ENCODE measurements at regions not wholly inside any gene's neighbourhood (a gene's known extent, or its start where the extent isn't known, plus 50 kb on each side); places are given as distances from the start of the nearest gene placed in this dataset.

DNA sequence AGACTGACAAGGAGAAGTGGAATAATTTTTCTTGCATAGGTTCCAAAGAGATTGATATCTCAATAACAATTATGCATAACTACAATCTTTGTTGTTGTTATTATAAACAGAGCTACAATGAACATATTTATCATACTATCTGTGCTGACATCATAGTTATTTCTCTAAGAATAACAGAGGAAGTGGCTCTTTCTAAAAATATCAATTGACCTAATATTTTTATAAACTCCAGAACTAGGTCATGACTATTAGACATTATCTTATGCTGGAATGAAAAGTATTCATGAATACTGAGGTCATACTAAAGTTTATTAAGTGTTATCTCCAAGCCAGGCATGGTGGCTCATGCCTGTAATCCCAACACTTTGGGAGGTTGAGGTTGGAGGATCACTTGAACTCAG lies 114.1 kb downstream of the DCLK3 start:
- no peaks in the 10 kb centered on the region for H3K27me3 Mint-ChIP-seq (ENCODE audit: insufficient read depth)
- no peaks in the 10 kb centered on the region for H3K27me3 ChIP-seq (ENCODE audit: control insufficient read depth, insufficient read depth, low read length, poor library complexity, severe bottlenecking)
- no peaks in the 10 kb centered on the region for H3K4me1 ChIP-seq (ENCODE audit: control insufficient read depth, insufficient read depth, low read length)
- no peak overlapping the region for H3K27ac Mint-ChIP-seq
- no peak overlapping the region for H3K4me3 ChIP-seq (ENCODE audit: low read length)
- H3K9ac ChIP-seq (ENCODE audit: extremely low read depth, low read length, poor library complexity, severe bottlenecking), result no peak overlapping the region
- H3K4me1 Mint-ChIP-seq, result no peaks in the 10 kb centered on the region
- no peaks in the 10 kb centered on the region for H3K9me3 Mint-ChIP-seq
- no peaks in the 10 kb centered on the region for H3K36me3 Mint-ChIP-seq (ENCODE audit: low read depth)
- no peak for DNase-seq
- H3K9me3 ChIP-seq (ENCODE audit: control insufficient read depth, low read length), result no peaks in the 10 kb centered on the region
- TF ChIP-seq, protein P1, sequence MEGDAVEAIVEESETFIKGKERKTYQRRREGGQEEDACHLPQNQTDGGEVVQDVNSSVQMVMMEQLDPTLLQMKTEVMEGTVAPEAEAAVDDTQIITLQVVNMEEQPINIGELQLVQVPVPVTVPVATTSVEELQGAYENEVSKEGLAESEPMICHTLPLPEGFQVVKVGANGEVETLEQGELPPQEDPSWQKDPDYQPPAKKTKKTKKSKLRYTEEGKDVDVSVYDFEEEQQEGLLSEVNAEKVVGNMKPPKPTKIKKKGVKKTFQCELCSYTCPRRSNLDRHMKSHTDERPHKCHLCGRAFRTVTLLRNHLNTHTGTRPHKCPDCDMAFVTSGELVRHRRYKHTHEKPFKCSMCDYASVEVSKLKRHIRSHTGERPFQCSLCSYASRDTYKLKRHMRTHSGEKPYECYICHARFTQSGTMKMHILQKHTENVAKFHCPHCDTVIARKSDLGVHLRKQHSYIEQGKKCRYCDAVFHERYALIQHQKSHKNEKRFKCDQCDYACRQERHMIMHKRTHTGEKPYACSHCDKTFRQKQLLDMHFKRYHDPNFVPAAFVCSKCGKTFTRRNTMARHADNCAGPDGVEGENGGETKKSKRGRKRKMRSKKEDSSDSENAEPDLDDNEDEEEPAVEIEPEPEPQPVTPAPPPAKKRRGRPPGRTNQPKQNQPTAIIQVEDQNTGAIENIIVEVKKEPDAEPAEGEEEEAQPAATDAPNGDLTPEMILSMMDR (conservative IDR thresholded peaks at IDR 0.05), result no peak
- no peak overlapping the region for H3K4me3 Mint-ChIP-seq
- no peak overlapping the region for H3K27ac ChIP-seq (ENCODE audit: low read depth, low read length)
- no peaks in the 10 kb centered on the region for H3K36me3 ChIP-seq (ENCODE audit: control insufficient read depth, insufficient read depth, low read length)

DNA sequence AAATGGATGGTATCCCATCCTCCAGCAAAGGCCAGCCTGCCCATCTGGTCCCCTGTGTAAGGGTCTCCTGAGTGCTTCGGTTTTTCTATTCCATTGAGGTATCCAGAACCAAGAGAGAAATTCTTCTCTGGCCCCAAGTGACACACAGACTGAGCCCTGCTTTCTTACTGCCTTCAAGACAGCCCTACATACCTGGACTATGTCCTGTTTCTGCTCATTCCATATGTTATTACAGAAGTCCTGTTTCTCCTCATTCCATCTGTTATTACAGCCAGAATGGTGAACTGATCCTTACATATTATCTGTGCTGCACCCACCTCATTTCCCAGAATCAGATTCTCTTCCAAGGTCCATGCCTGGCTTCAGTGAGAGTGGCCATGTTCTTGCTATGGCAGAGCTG lies 115.2 kb downstream of the DCLK3 start:
- WGBS, 2 experiments (ENCODE audit: insufficient coverage in 1 of 2, insufficient read length in 1 of 2), result 89% methylated on average over 1 of the region's 1 CpG
- Histone ChIP-seq H3K4me1 (ENCODE audit: control insufficient read depth, insufficient read depth, low read length) (no peaks in the 10 kb centered on the region), H3K4me3 (ENCODE audit: low read length) (no peak overlapping the region), H3K27me3 (ENCODE audit: control insufficient read depth, insufficient read depth, low read length, poor library complexity, severe bottlenecking) (no peaks in the 10 kb centered on the region), H3K27ac (ENCODE audit: low read depth, low read length) (no peak overlapping the region), H3K9ac (ENCODE audit: extremely low read depth, low read length, poor library complexity, severe bottlenecking) (no peak overlapping the region), H3K9me3 (ENCODE audit: control insufficient read depth, low read length) (no peaks in the 10 kb centered on the region), H3K36me3 (ENCODE audit: control insufficient read depth, insufficient read depth, low read length) (no peaks in the 10 kb centered on the region)
- no peak overlapping the region for H3K27ac Mint-ChIP-seq
- no peaks in the 10 kb centered on the region for H3K36me3 Mint-ChIP-seq (ENCODE audit: low read depth)
- no peaks in the 10 kb centered on the region for H3K4me1 Mint-ChIP-seq
- TF ChIP-seq, protein P1 (conservative IDR thresholded peaks at IDR 0.05), result no peak
- no peaks in the 10 kb centered on the region for H3K27me3 Mint-ChIP-seq (ENCODE audit: insufficient read depth)
- no peak overlapping the region for H3K4me3 Mint-ChIP-seq
- no peaks in the 10 kb centered on the region for H3K9me3 Mint-ChIP-seq
- DNase-seq, result no peak

DNA sequence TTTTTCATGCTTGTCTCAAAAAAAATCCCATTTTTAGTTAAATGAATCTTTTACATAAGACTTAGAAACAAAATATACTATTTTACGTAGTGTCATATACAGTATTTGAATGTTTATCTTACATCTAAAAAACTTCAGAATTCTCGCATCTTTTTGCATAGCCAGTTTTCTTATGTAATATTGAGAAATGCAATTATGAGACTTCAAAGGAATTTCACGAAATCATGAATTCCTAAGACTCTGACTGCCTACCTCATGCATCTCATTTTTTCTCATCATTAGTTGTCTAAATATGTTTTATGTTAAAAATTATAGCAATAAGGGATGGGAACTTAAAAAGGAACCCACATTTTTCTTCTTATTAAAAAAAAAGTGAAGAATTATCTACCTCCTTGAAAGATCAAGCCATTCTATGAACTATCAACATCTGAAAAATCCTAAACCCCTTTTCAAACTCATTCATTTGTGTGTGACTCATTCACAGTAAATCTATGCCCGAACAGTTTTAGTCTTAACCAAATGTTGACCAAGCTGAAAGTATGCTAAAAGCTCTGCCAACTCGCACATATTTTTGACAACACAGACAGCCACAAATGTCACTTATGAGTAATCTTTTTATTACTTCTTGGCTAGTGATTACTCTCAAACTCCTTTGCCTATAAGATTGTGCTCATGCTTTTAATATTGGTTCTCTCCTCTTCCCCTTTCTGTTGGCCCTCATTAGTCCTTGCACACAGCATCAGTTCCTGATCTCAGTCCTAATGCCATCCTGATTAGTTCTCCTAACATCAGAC lies 115.9 kb downstream of the DCLK3 start:
- H3K27ac Mint-ChIP-seq, result no peak overlapping the region

More for the DNA sequence above, 115.9 kb downstream of the DCLK3 start:
- TF ChIP-seq, protein P1 (conservative IDR thresholded peaks at IDR 0.05), result no peak
- no peaks in the 10 kb centered on the region for H3K4me1 ChIP-seq (ENCODE audit: control insufficient read depth, insufficient read depth, low read length)
- Mint-ChIP-seq H3K9me3 (no peaks in the 10 kb centered on the region), H3K27me3 (ENCODE audit: insufficient read depth) (no peaks in the 10 kb centered on the region), H3K4me3 (no peak overlapping the region), H3K36me3 (ENCODE audit: low read depth) (no peaks in the 10 kb centered on the region), H3K4me1 (no peaks in the 10 kb centered on the region)
- no peaks in the 10 kb centered on the region for H3K36me3 ChIP-seq (ENCODE audit: control insufficient read depth, insufficient read depth, low read length)
- H3K9ac ChIP-seq (ENCODE audit: extremely low read depth, low read length, poor library complexity, severe bottlenecking), result no peak overlapping the region
- WGBS, 2 experiments (ENCODE audit: insufficient coverage in 1 of 2, insufficient read length in 1 of 2), result 75 to 85% methylated on average over 2 of the region's 5 CpGs
- no peak overlapping the region for H3K4me3 ChIP-seq (ENCODE audit: low read length)
- DNase-seq, result no peak
- H3K27ac ChIP-seq (ENCODE audit: low read depth, low read length), result no peak overlapping the region
- H3K27me3 ChIP-seq (ENCODE audit: control insufficient read depth, insufficient read depth, low read length, poor library complexity, severe bottlenecking), result no peaks in the 10 kb centered on the region
- no peaks in the 10 kb centered on the region for H3K9me3 ChIP-seq (ENCODE audit: control insufficient read depth, low read length)
